ENCODE measurements at regions not wholly inside any gene's neighbourhood (a gene's known extent, or its start where the extent isn't known, plus 50 kb on each side); places are given as distances from the start of the nearest gene placed in this dataset.

- no peak for DNase-seq
Observed at GRCh38 chr4:117447925-117448324, 362.5 kb upstream of the TRAM1L1 start.

DNA sequence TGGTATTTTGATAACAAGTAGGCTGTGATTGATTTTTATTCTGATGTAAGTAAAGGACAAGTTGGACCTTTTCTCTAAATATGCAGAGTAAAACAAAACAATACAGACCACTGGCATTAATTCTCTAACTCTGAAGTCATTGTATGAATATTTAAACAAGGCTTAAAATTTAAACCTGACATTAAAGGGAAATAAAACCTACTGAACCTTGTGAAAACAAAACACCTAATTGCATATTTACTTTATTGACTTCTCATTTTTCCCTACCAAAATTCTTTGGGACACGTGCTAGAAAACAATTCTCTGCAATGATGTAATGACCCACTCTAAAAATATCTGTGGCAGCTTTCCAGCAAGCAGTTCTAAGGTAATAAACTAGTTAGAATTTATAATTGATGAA is 369.7 kb upstream of the TRAM1L1 start:
- DNase-seq = no peak

GRCh38 chr4:117466388-117466787 is 381.0 kb upstream of the TRAM1L1 start:
- DNase-seq = no peak

- DNase-seq = no peak
Observed at GRCh38 chr4:117467404-117467803, 382.0 kb upstream of the TRAM1L1 start.

DNA sequence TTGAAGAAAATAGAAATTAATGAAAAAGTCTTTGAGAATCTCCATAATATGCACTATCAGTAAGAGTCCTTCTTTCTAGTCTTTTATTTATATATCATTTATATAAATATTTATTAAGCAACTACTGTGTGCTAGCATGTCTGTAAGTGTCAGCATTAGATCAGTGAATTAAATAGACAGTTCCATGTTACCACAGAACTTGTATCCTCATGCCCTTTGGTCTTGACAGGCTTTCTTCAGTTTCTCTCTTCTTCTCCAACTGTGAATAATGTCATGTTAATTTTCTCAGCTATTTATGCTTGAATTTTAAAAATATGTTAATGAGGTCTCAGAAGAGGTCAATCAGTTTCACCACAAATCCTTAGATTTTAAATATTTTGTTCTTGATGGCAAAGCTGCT is 389.6 kb upstream of the TRAM1L1 start:
- DNase-seq = no peak

- DNase-seq = no peak
Observed at GRCh38 chr4:117477925-117478324, 392.5 kb upstream of the TRAM1L1 start.

- DNase-seq = no peak
Observed at GRCh38 chr4:117478702-117479101, 393.3 kb upstream of the TRAM1L1 start.

DNA sequence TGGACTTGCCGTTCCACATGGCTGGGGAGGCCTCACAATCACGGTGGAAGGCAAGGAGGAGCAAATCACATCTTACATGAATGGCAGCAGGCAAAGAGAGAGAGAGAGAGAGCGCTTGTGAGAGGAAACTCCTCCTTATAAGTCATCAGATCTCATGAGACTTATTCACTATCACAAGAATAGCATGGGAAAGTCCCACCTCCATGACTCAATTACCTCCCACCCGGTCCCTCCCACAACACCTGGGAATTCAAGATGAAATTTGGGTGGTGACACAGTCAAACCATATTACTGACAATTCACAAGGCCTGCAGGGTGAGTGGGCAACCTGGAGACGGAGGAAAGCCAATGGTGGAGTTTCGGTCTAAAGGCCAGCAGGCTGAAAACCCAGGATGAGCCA is 394.3 kb upstream of the TRAM1L1 start:
- DNase-seq = no peak

GRCh38 chr4:117481742-117482141 is 396.4 kb upstream of the TRAM1L1 start:
- DNase-seq = no peak

DNA sequence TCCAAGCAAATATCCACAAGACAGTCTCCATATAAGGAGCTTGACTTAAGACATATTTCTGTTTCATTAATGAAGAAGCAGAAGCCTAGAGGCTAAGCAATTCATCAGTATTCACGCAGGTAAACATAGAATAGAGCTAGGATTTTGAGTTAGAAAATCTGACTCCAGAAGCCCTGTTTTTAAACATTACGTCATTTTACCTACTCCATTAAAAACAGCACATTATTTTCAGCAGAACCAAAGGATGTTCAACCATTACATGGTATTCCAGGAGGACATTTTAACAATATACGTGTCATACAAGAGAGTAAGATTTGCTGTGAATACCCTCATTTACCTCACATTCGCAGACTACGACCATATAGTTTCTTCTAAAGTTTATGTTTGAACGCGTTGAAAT is 403.3 kb upstream of the TRAM1L1 start:
- DNase-seq = no peak

GRCh38 chr4:117489107-117489506 is 403.7 kb upstream of the TRAM1L1 start:
- no peak for DNase-seq

DNA sequence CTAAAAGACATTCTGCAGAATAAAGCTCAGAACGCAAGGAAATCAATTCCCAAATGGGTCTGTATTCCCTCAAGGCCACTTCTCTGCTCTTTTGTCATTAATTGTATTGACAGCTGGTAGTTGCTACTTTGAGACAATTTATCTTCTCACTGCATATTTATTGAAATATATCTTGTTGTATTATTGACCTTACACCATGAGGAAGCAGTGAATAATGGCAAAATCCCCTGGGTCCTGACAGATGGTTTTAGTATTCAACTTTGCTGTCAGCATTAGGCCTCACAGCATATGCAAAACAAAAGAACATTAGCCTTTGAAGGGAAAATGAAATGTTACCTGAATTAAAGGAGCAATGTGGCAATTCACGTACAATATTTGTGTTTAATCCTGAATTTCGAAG is 406.1 kb upstream of the TRAM1L1 start:
- no peak for DNase-seq

- DNase-seq = no peak
Observed at GRCh38 chr4:117495802-117496201, 410.4 kb upstream of the TRAM1L1 start.

GRCh38 chr4:117512414-117512813 is 427.0 kb upstream of the TRAM1L1 start:
- no peak for DNase-seq

DNA sequence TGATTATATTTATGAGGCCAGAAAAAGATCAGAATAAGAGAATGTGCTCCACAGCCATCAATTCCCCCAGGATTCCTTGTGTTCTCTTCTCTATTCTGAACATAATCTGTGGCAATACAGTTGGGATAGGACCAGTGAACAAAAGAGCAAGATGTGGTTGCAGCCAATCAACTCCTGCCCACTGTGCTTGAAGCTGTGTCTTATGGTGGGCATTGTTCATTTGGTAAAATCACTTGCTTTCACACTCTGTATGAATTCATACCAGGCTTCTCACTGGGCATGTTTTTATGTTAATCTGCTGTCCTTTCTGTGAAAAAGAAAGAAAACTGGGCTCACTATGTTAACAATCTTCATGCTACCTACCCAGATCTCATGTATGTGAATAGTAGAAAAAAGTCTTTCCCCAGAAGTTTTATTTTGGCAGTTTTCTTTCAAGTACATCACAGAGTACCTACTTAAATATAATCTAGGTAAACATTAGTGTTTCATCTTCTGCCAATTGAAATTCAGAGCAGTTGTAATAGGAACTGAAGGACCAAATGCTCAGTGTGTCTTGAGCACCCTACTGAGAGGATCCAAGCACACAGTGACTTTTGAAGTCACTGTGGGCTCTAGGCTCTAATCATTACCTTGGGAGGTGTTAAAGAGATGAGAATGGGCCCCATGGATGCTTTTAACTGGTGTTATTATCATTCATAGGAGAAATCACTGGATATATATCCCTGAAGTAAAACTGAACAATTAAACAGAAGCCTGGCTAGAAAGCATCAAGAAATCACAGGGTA is 429.2 kb upstream of the TRAM1L1 start:
- DNase-seq = no peak

DNA sequence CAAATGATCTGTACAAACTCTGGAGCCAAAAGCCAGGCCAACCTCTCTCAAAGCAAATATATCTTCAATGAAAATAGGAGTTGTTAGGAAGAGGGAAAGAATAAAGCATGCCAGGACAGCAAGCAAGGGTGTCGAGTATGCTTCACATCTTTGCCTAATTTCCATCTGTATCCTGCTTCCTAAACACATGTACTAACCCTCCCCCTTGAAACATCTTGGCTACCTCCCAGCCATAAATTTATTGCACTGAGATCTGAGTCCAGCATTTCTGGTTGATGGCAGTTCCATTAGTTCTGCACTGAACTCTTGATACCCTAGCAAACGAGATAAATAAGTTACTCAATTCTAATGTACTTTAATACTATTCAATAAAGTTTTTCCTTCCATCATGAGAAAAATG is 430.5 kb upstream of the TRAM1L1 start:
- DNase-seq = no peak

- no peak for DNase-seq
Observed at GRCh38 chr4:117527601-117528000, 442.2 kb upstream of the TRAM1L1 start.

- DNase-seq = no peak
Observed at GRCh38 chr4:117529401-117529800, 444.0 kb upstream of the TRAM1L1 start.

GRCh38 chr4:117533501-117533900 is 448.1 kb upstream of the TRAM1L1 start:
- no peak for DNase-seq

DNA sequence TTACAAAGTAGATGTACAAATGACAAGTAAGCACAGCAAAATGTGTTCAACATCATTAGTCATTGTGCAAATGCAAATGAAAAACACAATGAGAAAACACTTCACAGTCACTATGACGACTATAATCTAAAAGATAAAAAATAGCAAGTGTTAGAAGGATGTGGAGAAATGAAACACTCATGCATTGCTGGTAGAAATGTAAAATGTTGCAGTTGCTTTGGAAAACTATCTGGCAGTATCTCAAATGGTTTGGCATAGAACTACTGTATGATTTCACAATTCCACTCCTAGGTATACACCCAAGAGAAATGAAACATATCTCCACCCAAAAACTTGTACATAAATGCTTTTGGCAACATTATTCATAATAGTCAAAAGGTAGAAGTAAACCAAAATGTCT is 459.7 kb upstream of the TRAM1L1 start:
- DNase-seq = no peak

DNA sequence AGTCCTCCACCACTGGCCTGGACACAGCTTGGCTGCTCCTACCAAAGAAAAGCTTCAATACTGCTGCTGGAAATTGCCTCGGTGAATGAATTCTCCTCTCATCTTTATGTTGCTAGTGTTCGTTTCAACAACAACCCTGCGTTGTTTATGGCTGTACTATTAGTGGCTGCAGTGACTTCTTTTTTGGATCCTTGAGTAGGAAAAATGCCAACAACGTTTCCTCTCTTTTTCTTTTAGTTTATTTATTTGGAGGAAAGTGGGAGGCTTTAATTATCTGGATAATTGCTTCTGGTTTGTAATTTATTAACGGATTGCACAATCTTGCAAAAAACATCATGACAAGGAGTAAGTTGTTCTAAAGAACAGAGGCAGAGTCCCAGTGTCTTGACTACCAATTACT is 464.1 kb upstream of the TRAM1L1 start:
- no peak for DNase-seq

DNA sequence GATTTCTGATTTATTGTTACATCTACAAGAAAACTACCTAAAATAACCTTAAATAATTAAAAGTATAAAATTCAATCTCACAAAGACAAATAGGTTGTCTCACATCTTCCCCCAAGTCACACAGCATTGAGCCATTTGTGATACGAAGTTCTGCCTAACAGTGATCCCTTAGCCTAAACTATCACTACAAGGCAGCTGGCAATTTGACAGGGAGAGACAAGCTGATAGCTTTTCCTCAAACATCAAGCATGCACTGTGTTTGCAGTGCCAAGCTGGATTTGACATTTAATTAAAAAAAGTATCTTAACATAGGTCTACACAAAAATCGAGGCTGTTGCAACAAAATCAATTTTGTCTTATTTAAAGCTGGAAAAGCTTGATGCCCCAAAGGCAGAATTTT is 464.7 kb upstream of the TRAM1L1 start:
- DNase-seq = no peak

GRCh38 chr4:117560329-117560728 is 474.0 kb upstream of the NDST3 start:
- no peak for DNase-seq

GRCh38 chr4:117574085-117574484 is 460.2 kb upstream of the NDST3 start:
- DNase-seq = no peak

DNA sequence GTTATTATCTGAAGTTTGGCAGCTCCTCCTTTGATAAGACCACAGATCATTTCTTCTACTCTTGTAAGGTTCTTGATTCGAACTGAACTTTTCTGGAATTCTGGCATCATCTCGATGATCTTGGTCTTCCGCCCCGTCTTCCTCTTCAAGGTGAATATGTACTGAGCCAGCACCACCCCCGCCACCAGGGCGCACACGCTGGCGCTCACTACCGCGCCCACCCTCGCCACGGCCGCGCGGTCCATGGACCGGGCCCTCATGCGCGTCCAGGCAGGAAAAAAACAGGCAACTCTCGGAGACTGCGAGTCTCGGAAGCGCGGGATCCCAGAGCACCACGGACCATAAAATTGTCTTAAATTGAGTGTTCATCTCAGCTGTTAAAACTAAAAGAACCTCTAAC is 458.4 kb upstream of the NDST3 start:
- no peak for DNase-seq
